A549 (cell line): ENCODE measurements at regions not wholly inside any gene's neighbourhood (a gene's known extent, or its start where the extent isn't known, plus 50 kb on each side); places are given as distances from the start of the nearest gene placed in this dataset.

Source experiments
- ATAC-seq, 2 experiments: fragments of 200-7000 bp in 1 of 2; fragments of >200 bp in 1 of 2; cut with Nextera tagmentation in 1 of 2; cut with Tn5 transposase in 1 of 2; 3 replicates each; pipeline versions ENCODE4 v1.8.0 to v1.9.1; 2018 to 2020; ENCODE audit warnings: mild to moderate bottlenecking in 1 of 2, moderate library complexity in 1 of 2
- CTCF ChIA-PET: fragments of 300-600 bp; sonication (Branson Sonifier 250); formaldehyde crosslinking; extraction: SDS; loops from one replicate; lab custom pipeline; 2021; ENCODE audit warnings: antibody characterized with exemption, inconsistent platforms; lab: Yijun Ruan, JAX
- POLR2A ChIA-PET: fragments of 350-600 bp; formaldehyde crosslinking; extraction: SDS; loops from one replicate; lab custom pipeline; 2021; ENCODE audit warnings: antibody characterized with exemption, inconsistent platforms; lab: Yijun Ruan, JAX
- DNase-seq, 2 experiments: peaks; one replicate each; pipeline versions ENCODE4 v3.0.0 to v3.0.0-alpha.2; 2011 to 2016; ENCODE audit warnings: low read depth in 1 of 2, low spot score in 1 of 2
- FAIRE-seq: peaks from 2 replicates; lab custom pipeline; 2011; peaks lifted over from hg19 to GRCh38; lab: Jason Lieb, UNC
- H3K27ac ChIP-seq, 2 experiments: fragments of >200 bp; sonication (Bioruptor Twin); formaldehyde crosslinking; 3 replicates each; pipeline ENCODE4 v1.5.1; 2016 to 2017
- H3K4me1 ChIP-seq: fragments of >200 bp; sonication (Bioruptor Twin); formaldehyde crosslinking; 3 replicates; pipeline ENCODE4 v1.6.1; 2016
- H3K4me2 ChIP-seq: fragments of >200 bp; sonication (Bioruptor Twin); formaldehyde crosslinking; 3 replicates; pipeline ENCODE4 v1.6.1; 2016
- H3K4me3 ChIP-seq: fragments of >200 bp; sonication (Bioruptor Twin); formaldehyde crosslinking; 3 replicates; pipeline ENCODE4 v1.5.1; 2016
- H3K9me3 ChIP-seq: fragments of >200 bp; sonication (Bioruptor Twin); formaldehyde crosslinking; 3 replicates; pipeline ENCODE4 v1.6.1; 2016
- ATOH8 ChIP-seq: fragments of 250-450 bp; sonication (Bioruptor Pico); IDR thresholded peaks from 2 replicates; pipeline ENCODE4 v1.5.0; 2020; ENCODE audit warnings: low read depth, mild to moderate bottlenecking, moderate library complexity
- BCL3 ChIP-seq: fragments of >200 bp; sonication (Bioruptor Twin); formaldehyde crosslinking; IDR thresholded peaks from 3 replicates; pipeline ENCODE4 v1.6.1; 2016
- CBX2 ChIP-seq: fragments of 200-600 bp; sonication (generic); IDR thresholded peaks from 2 replicates; pipeline ENCODE4 v1.6.1; 2016; ENCODE audit warnings: low read depth, mild to moderate bottlenecking, borderline replicate concordance
- EHF ChIP-seq: fragments of 250-450 bp; sonication (Bioruptor Pico); IDR thresholded peaks from 2 replicates; pipeline ENCODE4 v1.5.0; 2020; ENCODE audit warnings: mild to moderate bottlenecking
- FOSB ChIP-seq: fragments of 250-450 bp; sonication (Bioruptor Pico); IDR thresholded peaks from 2 replicates; pipeline ENCODE4 v1.5.0; 2020; ENCODE audit warnings: mild to moderate bottlenecking, moderate library complexity
- FOXS1 ChIP-seq: fragments of 250-450 bp; sonication (Bioruptor Pico); IDR thresholded peaks from 2 replicates; pipeline ENCODE4 v1.5.0; 2020; ENCODE audit warnings: mild to moderate bottlenecking, moderate library complexity
- HDAC2 ChIP-seq: fragments of 200-600 bp; sonication (generic); IDR thresholded peaks from 2 replicates; pipeline ENCODE4 v1.6.1; 2016
- HES2 ChIP-seq: fragments of >200 bp; sonication (Bioruptor Twin); formaldehyde crosslinking; IDR thresholded peaks from 2 replicates; pipeline ENCODE4 v1.6.1; 2016
- HOXB5 ChIP-seq: fragments of 250-450 bp; sonication (Bioruptor Pico); IDR thresholded peaks from 2 replicates; pipeline ENCODE4 v1.5.0; 2020; ENCODE audit warnings: mild to moderate bottlenecking, moderate library complexity
- KDM5A ChIP-seq: fragments of 200-600 bp; sonication (generic); IDR thresholded peaks from 2 replicates; pipeline ENCODE4 v1.6.1; 2016; ENCODE audit warnings: antibody characterized with exemption, mild to moderate bottlenecking
- MYC ChIP-seq: IDR thresholded peaks from 2 replicates; pipeline ENCODE4 v1.6.1; 2012; ENCODE audit warnings: mild to moderate bottlenecking, inconsistent platforms, low read length, improper control_type of control experiment, borderline replicate concordance
- NFE2L2 ChIP-seq: fragments of 150-350 bp; conservative IDR thresholded peaks from 2 replicates; pipeline ENCODE4 v1.6.1; 2014; ENCODE audit warnings: low read length
- NPAS2 ChIP-seq: fragments of 250-450 bp; sonication (Bioruptor Pico); IDR thresholded peaks from 2 replicates; pipeline ENCODE4 v1.8.0; 2022; ENCODE audit warnings: mild to moderate bottlenecking, moderate library complexity, borderline replicate concordance
- NR3C1 ChIP-seq: fragments of >200 bp; sonication (Bioruptor Twin); formaldehyde crosslinking; IDR thresholded peaks from 3 replicates; pipeline ENCODE4 v1.6.1; 2017
- RARB ChIP-seq: fragments of 250-450 bp; sonication (Bioruptor Pico); IDR thresholded peaks from 2 replicates; pipeline ENCODE4 v1.8.0; 2021; ENCODE audit warnings: mild to moderate bottlenecking, moderate library complexity
- RCOR1 ChIP-seq: fragments of 150-350 bp; IDR thresholded peaks from 2 replicates; pipeline ENCODE4 v1.6.1; 2014; ENCODE audit warnings: antibody characterized with exemption, low read length, low read depth
- REST ChIP-seq: fragments of 200-600 bp; sonication (generic); IDR thresholded peaks from 2 replicates; pipeline ENCODE4 v1.6.1; 2016; ENCODE audit warnings: antibody characterized with exemption, mild to moderate bottlenecking, moderate library complexity
- RFX5 ChIP-seq: fragments of 450-650 bp; IDR thresholded peaks from 2 replicates; pipeline ENCODE4 v1.7.1; 2014; ENCODE audit warnings: antibody characterized with exemption, mild to moderate bottlenecking, moderate library complexity
- RNF2 ChIP-seq: fragments of 200-600 bp; sonication (generic); IDR thresholded peaks from 2 replicates; pipeline ENCODE4 v1.6.1; 2016; ENCODE audit warnings: low read depth, mild to moderate bottlenecking, antibody characterized with exemption, moderate library complexity, borderline replicate concordance
- SMC3 ChIP-seq: fragments of >200 bp; sonication (Bioruptor Twin); formaldehyde crosslinking; IDR thresholded peaks from 3 replicates; pipeline ENCODE4 v1.6.1; 2018; ENCODE audit warnings: inconsistent platforms
- TFCP2L1 ChIP-seq: fragments of 250-450 bp; sonication (Bioruptor Pico); IDR thresholded peaks from 2 replicates; pipeline ENCODE4 v1.5.0; 2021; ENCODE audit warnings: mild to moderate bottlenecking
- USF2 ChIP-seq: fragments of 450-650 bp; IDR thresholded peaks from 2 replicates; pipeline ENCODE4 v1.6.1; 2014; ENCODE audit warnings: antibody characterized with exemption
- ZFP36 ChIP-seq: fragments of 450-650 bp; IDR thresholded peaks from 2 replicates; pipeline ENCODE4 v1.6.1; 2014; ENCODE audit warnings: borderline replicate concordance; ENCODE audit not compliant: partially characterized antibody
- ZNF302 ChIP-seq: fragments of 250-450 bp; sonication (Bioruptor Pico); IDR thresholded peaks from 2 replicates; pipeline ENCODE4 v1.9.0; 2021; ENCODE audit warnings: inconsistent platforms, mild to moderate bottlenecking, moderate library complexity
- ZSCAN20 ChIP-seq: fragments of 250-450 bp; sonication (Bioruptor Pico); IDR thresholded peaks from 2 replicates; pipeline ENCODE4 v1.8.0; 2022; ENCODE audit warnings: mild to moderate bottlenecking, moderate library complexity
- WGBS: methylation state at CpG from one replicate; pipeline ENCODE4 v1.1.6; 2017; ENCODE audit errors: missing lambda C conversion rate; 5-methylcytosine and 5-hydroxymethylcytosine counted together
- TF ChIP-seq, protein P1 (sequence below): IDR thresholded peaks from 2 replicates; pipeline ENCODE4 v1.6.1; 2012

GRCh38 chr17:12406623-12407215 lies 259.0 kb upstream of the MYOCD start:
- POLR2A ChIA-PET = no interaction called here
- TF ChIP-seq TFCP2L1 (CRISPR knock-in tag) (no peak), FOSB (CRISPR knock-in tag) (no peak)
- Histone ChIP-seq H3K4me3 (no peak overlapping the region), H3K4me2 (peak overlapping the region; percentile 45), H3K4me1 (peaks cover 44% of the 10 kb centered on the region), H3K9me3 (no peaks in the 10 kb centered on the region), H3K27ac (peak overlapping the region; percentile 21 to 65; a peak in 5 of 6 replicates)
- CTCF ChIA-PET = no interaction called here
- FAIRE-seq (no peak), DNase-seq (no peak), ATAC-seq (no peak)
- WGBS = 60% methylated on average over 5 of the region's 5 CpGs

- DNase-seq (no peak), ATAC-seq (no peak)
- Histone ChIP-seq H3K4me1 (peaks cover 37% of the 10 kb centered on the region), H3K4me2 (no peak overlapping the region), H3K4me3 (no peak overlapping the region)
- 77% methylated on average over 5 of the region's 5 CpGs for WGBS
- CTCF ChIA-PET = interaction anchor here (1.0 kb wide), 1 partner anchor 16 kb away, joined by 3 read pairs; no protein-coding TSS in a partner anchor
- POLR2A ChIA-PET = no interaction called here
- TF ChIP-seq EHF (no peak), ZSCAN20 (no peak), HOXB5 (CRISPR knock-in tag) (no peak), MYC (no peak), ZFP36 (no peak), ATOH8 (CRISPR knock-in tag) (no peak), USF2 (no peak), BCL3 (no peak), RNF2 (no peak), NPAS2 (CRISPR knock-in tag) (no peak)
- TF ChIP-seq, all 56 proteins: peak for 0
- peak overlapping the region in 1 of 2 experiments; percentile 65; a peak in 1 of 6 replicates for H3K27ac ChIP-seq
- FAIRE-seq = no peak
- H3K9me3 ChIP-seq = no peaks in the 10 kb centered on the region
Observed at GRCh38 chr17:12407495-12408252, 258.0 kb upstream of the MYOCD start.

- POLR2A ChIA-PET = no interaction called here
- Histone ChIP-seq H3K4me1 (peaks cover 24% of the 10 kb centered on the region), H3K9me3 (no peaks in the 10 kb centered on the region), H3K4me3 (no peak overlapping the region)
- CTCF ChIA-PET = no interaction called here
- WGBS = 90% methylated on average over 3 of the region's 3 CpGs
- DNase-seq = no peak
- TF ChIP-seq, protein P1, sequence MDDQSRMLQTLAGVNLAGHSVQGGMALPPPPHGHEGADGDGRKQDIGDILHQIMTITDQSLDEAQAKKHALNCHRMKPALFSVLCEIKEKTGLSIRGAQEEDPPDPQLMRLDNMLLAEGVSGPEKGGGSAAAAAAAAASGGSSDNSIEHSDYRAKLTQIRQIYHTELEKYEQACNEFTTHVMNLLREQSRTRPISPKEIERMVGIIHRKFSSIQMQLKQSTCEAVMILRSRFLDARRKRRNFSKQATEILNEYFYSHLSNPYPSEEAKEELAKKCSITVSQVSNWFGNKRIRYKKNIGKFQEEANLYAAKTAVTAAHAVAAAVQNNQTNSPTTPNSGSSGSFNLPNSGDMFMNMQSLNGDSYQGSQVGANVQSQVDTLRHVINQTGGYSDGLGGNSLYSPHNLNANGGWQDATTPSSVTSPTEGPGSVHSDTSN = no peak
- TF ChIP-seq RCOR1 = no peak
- TF ChIP-seq ZNF302 (CRISPR knock-in tag) = no peak
- no peak for TF ChIP-seq NFE2L2
- no peak for TF ChIP-seq CBX2
- TF ChIP-seq HES2 = no peak
- no peak for TF ChIP-seq KDM5A
- TF ChIP-seq REST = no peak
- TF ChIP-seq NR3C1 = no peak
- TF ChIP-seq HDAC2 = no peak
- no peak for TF ChIP-seq SMC3
- no peak for TF ChIP-seq RARB (CRISPR knock-in tag)
- no peak for TF ChIP-seq FOXS1
- TF ChIP-seq RFX5 = no peak
- no peak for TF ChIP-seq ZFP36
- TF ChIP-seq, all 56 proteins: peak for 0
- Histone ChIP-seq H3K27ac (no peak overlapping the region), H3K4me2 (no peak overlapping the region)
- FAIRE-seq (no peak), ATAC-seq (no peak)
Observed at GRCh38 chr17:12409082-12409481, 256.6 kb upstream of the MYOCD start.
